GM12873 (cell line): ENCODE measurements at regions not wholly inside any gene's neighbourhood (a gene's known extent, or its start where the extent isn't known, plus 50 kb on each side); places are given as distances from the start of the nearest gene placed in this dataset.

ENCODE experiments used
- TF ChIP-seq, protein P1 (sequence below): IDR thresholded peaks from 2 replicates; pipeline ENCODE4 v1.5.1; 2012; ENCODE audit warnings: low read depth, mild to moderate bottlenecking, moderate library complexity, low read length, control low read depth; ENCODE audit not compliant: insufficient read depth; ENCODE audit errors: missing control alignments

DNA sequence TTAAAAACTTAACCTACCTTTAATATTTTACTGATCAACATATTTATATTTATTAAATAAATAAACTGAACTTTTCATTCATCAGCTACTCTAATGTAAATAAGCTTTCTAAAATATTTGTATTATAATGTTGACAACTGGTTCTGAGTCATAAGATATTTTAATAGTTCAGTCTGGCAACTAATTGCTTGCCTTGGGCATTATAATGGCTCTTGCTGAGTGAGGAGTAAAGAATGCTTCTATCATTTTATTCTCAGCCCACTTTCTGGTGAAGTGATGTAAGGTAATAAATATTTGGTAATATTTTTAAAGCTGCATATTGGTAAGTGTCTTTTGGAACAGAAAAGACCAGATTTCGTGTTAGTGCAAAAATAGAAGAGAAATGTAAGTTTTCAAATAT lies 81.5 kb downstream of the DIPK2A start:
- TF ChIP-seq, protein P1, sequence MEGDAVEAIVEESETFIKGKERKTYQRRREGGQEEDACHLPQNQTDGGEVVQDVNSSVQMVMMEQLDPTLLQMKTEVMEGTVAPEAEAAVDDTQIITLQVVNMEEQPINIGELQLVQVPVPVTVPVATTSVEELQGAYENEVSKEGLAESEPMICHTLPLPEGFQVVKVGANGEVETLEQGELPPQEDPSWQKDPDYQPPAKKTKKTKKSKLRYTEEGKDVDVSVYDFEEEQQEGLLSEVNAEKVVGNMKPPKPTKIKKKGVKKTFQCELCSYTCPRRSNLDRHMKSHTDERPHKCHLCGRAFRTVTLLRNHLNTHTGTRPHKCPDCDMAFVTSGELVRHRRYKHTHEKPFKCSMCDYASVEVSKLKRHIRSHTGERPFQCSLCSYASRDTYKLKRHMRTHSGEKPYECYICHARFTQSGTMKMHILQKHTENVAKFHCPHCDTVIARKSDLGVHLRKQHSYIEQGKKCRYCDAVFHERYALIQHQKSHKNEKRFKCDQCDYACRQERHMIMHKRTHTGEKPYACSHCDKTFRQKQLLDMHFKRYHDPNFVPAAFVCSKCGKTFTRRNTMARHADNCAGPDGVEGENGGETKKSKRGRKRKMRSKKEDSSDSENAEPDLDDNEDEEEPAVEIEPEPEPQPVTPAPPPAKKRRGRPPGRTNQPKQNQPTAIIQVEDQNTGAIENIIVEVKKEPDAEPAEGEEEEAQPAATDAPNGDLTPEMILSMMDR, result no peak

DNA sequence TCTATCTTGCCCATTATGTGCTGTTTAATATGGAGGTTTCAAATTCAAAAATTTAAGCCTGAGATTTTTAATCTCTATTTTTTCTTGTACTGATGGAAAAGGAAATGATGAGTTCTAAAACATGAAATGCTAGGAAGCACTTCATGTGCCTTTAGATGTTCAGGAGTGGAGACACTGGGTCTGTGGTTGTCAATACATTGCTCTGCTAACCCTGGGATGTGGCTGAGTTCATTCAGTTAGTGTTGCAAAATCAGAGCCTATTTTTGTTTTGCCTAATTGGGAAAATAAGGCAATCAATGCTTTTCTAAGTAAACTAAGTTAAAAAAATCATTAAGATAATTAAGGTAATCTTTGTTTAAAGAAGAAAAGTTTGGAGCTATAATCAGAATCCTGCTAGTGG lies 83.1 kb downstream of the DIPK2A start:
- TF ChIP-seq, protein P1, result no peak

DNA sequence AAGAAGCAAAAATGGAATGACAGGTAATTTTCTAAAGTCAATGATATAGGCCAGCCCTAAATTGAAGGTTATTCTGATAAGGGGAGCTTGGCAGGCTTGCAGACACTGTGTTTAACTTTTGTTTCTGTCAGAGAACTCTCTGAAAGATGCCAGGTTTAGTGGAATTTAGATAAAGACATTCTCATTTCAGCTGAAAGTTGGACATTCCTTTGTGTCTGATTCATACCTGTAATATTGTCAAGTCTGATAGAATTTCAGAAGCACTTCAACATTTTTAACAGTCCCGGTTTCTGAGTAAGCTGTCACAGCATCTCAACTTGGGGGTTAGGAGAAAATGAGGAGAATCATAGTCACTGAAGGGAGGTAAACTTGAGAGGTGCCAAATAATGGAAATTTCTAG lies 84.0 kb downstream of the DIPK2A start:
- TF ChIP-seq, protein P1, result no peak

DNA sequence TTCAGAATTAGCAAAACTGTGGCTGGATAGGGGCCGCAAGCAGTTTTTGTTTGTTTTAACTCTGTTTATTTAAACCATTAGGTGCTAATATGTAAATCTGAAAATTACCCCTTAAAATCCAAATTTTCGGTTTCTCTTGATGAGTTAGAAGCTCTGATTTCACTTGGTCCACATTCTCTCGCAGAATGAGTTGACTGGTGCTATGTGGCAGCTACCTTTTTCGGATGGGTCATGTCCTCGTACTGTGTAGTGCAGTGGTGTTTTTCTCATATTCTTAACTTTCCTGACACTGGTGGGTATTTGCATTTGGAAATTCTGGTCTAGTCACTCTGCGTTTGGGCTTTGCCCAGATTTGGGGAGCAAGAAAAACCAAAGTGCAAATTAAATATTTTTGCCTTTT lies 87.1 kb downstream of the DIPK2A start:
- TF ChIP-seq, protein P1, result no peak

DNA sequence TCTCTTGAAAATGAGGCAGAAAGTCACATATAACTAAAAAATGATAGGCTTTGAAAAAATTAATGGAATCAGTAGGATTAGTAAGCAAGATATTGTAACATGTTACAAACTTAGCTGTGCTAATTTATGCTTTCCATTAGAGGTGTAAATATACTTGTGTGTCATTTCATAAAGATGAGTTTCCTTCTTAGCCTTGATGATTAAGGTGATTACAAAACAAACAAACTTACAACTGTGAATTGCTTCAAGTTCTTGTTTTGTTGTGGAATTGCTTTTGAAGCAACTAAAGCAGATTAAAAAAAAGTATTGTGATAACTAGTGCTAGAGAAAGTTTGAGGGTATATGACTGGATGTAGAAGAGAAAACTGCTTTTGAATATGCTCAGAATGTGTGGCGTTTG lies 87.9 kb downstream of the DIPK2A start:
- TF ChIP-seq, protein P1, result no peak

DNA sequence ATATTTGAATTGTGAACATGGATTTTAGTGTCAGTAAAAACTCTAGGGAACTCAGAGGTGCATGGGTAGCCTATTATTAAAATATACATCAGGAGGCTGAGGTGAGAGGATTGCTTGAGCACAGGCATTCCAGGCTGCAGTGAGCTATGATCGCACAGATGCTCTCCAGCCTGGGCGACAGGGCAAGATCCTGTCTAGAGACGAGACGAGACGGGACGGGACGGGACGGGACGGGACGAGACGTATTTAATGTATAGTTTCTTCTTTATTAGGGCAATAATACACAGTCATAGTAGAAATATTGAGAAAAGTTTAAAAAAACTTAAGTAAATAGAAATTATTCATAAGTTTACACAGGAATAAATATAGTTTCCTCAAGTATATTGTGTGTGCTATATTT lies 89.3 kb downstream of the DIPK2A start:
- TF ChIP-seq, protein P1, result no peak

DNA sequence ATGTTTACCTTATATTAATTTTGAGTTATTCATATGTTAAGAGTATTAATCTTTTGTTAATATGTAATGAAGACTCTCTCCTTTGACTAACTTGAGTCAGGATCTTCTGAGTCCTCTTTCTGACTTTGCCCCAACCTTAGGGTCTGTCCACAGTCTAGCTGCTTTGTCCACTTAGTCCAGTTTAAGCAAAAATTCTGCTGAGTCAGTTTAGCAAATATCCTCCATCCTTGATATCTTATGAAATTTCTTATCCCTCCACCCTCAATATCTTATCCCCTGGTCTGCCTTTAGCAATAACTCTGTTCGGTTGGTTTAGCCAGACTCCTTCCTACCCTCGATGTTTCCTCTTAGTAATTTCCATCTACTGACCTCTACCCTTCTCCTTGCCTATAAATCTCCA lies 91.7 kb downstream of the DIPK2A start:
- TF ChIP-seq, protein P1, result no peak
